NCI-H526 (cell line): ENCODE measurements at regions not wholly inside any gene's neighbourhood (a gene's known extent, or its start where the extent isn't known, plus 50 kb on each side); places are given as distances from the start of the nearest gene placed in this dataset.
A peak's percentile ranks its signal among the peaks of the same experiment; 100 is the strongest.
"Not testable (repeated sequence)": the region's sequence is repeated elsewhere in the genome, so short reads cannot be mapped to it uniquely, and the experiment has no call there.

Source experiments
- DNase-seq, 2 experiments: peaks; one replicate each; lab custom pipeline; 2025; lab: John Stamatoyannopoulos, UW

DNA sequence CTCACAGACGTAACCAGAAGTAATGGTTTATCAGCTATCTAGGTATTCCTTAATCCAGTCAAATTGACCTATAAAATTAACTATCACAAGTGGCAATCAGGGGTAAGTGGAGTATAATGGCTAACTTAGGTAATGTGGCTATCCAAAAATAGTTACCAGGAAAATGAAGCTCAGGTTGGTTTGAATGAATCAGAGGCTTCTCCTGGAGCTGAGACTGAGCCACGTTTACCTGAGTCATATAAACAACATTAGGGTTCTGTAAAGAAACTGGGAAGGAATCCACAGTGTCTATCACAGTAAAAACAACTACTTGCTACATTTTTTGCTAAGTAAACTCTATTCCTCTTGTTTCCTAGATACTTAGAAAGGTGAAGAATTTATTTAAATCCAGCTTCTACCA, 236.0 kb upstream of the SPHKAP start:
- no peak for DNase-seq

DNA sequence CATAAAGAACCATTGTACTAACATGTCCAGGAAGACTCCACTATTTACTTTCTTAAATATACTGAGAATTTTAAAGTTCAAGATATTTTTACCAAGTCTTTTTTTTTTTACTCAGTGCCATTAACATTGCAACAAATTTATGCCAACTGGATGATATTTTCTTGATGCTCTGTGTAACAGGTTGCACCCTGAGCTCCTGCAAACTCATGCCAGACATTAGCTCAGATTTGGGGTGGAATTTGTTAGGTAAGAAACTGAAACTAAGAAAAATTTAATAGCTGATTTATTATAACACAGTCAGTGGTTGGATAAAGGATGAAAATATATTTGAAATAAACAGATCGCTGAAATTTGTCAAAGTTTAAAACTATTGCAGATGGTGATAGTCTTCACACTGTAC, 228.6 kb upstream of the SPHKAP start:
- DNase-seq = no peak

GRCh38 chr2:228409493-228409892, 228.0 kb upstream of the SPHKAP start:
- DNase-seq = no peak

GRCh38 chr2:228408529-228409227, 227.2 kb upstream of the SPHKAP start:
- no peak for DNase-seq

- DNase-seq = no peak
Measured at GRCh38 chr2:228407821-228408220, 226.3 kb upstream of the SPHKAP start.

DNA sequence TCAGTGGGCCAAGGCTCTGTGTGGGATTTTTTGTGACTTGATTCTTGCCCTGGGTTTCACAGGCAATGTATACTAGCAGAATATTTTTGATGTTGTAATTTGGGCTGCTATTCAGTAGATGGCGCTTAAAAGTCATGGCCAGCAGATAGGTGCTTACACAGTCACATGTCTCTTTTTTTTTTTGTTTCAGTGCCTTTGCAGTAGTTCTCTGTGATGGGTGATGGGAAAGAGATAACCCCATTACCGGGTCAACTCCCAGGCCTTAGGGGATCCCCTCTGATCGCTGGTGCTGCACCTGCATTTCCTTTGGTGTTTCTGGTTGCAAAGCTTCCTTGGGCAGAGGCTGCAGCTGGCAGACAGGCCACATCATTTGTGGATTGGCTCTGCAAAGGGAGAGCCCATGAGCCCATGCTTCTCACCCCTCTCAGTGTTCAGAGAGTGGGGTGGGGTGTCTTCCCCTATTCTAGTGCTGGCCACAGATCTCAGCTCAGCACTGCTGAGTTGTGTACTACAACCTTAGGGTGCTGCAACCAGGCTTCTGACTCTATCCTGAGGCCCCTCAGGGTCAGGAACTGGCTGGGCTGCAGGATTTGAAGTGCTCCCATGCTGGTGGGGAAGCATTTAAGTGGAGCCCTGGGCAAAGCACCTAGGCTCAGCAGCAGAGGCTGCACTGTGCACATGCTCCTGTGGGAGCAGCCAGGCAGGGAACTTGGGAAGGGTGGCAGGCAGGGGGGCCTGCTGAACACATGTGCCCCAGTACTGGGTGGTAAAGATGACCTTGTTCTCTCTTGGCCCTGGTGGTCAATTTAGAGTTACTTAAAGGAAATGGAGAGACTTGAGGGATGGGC, 219.8 kb upstream of the SPHKAP start:
- no peak for DNase-seq

- DNase-seq = no peak
Measured at GRCh38 chr2:228387776-228388175, 206.3 kb upstream of the SPHKAP start.

DNA sequence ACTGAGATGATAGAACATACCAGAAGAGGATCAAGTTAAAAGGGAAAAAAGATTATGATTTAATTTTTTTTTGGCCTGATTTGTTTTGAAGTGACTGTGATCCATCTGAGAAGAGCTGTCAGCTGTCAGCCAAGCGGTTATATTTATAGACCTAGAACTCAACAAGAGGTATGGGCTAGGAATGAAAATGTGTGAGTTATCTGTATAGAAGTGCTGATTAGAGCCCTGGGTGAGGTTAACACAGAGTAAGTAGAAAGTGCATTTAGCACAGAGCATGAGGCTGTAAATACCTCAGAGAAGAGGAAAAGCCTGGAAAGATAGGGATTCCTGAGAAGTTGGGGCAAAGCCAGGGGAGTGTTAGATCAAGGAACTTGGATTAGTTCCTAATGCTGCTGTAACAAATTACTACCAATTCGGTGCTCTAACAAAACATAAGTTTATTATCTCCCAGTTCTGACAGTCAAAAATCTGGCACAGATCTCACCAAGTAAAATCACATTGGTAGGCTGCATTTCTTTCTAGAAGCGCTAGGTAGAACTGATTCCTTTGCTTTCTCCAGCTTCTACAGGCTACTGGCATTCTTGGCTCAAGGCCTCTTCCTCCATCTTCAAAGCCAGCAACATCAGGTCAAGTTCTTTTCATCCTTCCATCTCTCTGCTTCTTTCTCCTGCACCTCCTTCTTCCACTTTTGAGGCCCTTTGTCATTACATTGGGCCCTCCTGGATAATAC, 197.4 kb upstream of the SPHKAP start:
- DNase-seq = no peak

- no peak for DNase-seq
Measured at GRCh38 chr2:228378233-228378632, 196.7 kb upstream of the SPHKAP start.

DNA sequence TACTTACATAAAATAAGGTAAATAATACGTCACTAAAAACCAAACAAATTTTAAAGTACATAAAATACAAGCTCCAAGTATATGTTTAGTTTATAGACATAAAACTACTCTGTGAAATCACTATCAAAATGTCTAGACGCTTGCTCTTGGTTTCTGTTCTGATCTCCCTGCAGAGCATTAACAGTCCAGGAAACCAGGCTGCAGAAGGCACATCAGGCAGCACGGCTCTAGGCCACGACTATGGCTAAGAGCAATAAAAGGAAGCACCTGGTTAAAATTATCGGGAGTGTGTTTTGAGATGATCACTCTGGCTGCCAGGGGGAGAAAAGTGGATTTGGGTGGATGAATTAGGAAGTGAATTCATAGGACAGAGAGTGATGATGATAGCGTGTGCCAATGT, 196.0 kb upstream of the SPHKAP start:
- no peak for DNase-seq

- no peak for DNase-seq
Measured at GRCh38 chr2:228374741-228375140, 193.3 kb upstream of the SPHKAP start.

- DNase-seq = no peak
Measured at GRCh38 chr2:228373191-228373590, 191.7 kb upstream of the SPHKAP start.

- peak; percentile 17 to 28 for DNase-seq
Measured at GRCh38 chr2:228372212-228372611, 190.7 kb upstream of the SPHKAP start.

- no peak for DNase-seq
Measured at GRCh38 chr2:228369400-228370031, 188.0 kb upstream of the SPHKAP start.

DNA sequence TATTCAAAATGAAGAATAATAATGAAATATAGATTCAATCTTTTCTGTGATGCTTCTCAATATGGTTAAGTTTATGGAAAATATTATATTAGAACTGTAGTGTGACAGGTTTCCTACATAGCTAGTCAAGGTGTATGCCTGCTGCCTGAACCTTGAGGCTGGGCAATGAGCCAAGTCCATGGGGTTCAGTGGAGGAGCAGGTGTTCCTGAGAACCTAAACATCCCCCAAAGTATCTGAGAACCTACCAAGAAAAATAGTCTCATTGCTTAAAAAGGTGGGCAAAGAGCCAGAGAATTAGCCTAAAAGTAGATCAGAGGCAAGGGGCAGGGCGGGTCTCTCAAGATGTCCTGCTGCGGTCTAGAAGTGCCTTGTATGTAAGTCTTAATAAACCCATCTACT, 185.9 kb upstream of the SPHKAP start:
- DNase-seq = no peak

DNA sequence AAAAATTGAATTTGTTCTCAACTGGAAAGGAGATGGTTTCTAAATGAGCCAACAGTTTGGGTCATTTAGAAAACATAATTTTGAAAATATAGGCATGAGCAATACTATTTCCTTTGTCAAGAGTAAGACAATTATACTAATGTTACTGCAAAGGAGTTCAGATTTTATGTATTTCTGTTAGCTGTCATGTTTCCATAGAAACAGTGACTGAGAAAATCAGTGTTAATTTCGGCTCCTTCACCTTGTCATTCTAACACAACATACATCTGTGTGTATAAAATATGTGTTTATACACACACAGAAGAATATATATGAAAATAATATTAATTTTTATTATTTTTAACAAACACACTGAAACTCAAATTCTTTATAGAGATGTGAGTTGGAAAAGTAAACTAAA, 178.0 kb upstream of the SPHKAP start:
- DNase-seq = no peak

DNA sequence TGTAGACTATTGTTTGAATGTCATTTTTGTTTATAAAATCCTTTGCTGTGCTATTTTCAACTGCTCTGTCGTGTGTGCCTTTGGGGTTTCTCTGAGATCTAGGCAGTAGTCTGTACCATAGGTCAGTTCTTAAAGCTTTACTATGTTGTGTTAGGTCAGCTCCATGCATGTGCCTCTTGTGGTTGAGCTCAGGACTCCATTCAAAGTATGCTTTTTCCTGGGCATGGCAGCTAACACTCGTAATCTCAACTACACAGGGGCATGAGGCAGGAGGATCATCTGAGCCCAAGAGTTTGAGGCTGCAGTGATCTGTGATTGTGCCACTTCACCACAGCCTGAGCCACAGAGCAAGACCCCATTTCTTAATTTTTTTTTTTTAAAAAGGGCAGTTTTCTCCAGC, 174.4 kb upstream of the SPHKAP start:
- DNase-seq = no peak

DNA sequence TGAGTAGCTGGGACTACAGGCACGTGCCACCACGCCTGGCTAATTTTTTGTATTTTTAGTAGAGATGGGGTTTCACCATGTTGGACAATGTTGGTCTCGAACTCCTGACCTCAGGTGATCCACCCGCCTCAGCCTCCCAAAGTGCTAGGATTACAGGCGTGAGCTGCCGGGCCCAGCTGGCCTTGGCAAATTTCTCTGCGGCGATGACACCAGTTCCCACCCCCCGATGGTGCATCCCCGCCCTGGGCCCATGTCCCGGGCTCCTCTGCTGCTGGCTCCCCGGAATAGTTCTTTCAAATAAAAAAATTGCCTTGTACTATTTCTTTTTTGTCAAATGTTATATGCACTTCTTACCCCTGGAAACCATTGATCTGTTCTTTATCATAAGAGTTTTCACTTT, 171.5 kb upstream of the SPHKAP start:
- DNase-seq = not testable (repeated sequence)

GRCh38 chr2:228352048-228352447, 170.6 kb upstream of the SPHKAP start:
- peak in 1 of 2 experiments; percentile 10 for DNase-seq

- no peak for DNase-seq
Measured at GRCh38 chr2:228348516-228349064, 167.1 kb upstream of the SPHKAP start.

DNA sequence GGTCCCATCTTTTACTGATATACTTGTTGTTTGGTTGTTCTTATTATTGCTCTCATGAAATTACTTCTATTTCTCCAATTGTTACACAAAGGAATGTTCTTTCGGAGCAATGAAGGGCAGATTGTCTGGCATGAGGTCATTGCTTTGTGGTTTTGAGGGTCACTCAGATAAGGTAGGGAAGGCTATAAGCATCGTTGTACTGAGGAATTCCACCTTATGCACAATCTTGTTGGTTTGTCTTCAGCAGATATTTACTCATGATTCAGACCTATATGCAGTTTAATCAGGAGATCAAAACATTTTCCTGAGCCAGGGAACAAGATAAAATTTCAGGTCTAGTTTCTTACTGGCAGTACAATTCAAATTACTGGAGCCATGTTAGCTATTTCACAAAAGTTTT, 163.0 kb upstream of the SPHKAP start:
- DNase-seq = no peak

DNA sequence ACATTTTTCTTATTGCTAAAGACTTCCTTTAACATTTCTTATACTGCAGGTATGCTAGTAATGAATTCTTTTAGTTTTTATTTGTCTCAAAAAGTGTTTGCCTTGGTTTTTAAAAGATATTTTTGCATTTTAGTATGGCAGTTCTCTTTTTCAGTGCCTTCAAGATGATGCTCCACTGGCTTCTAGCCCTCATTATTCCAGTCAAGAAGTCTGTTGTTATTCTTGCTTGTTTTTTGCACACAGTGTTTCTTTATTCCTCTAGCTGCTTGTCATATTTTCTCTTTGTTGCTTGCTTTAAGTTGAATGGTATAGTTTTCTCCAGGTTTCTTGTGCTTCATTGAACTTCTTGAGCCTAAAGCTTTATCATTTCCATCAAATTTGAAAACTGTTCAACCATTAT, 158.0 kb upstream of the SPHKAP start:
- DNase-seq = no peak
